NCI-H1417 (cell line): ENCODE measurements at regions not wholly inside any gene's neighbourhood (a gene's known extent, or its start where the extent isn't known, plus 50 kb on each side); places are given as distances from the start of the nearest gene placed in this dataset.
"Not testable (repeated sequence)": the region's sequence is repeated elsewhere in the genome, so short reads cannot be mapped to it uniquely, and the experiment has no call there.

Source experiments
- DNase-seq, 3 experiments: peaks; one replicate each; lab custom pipeline; 2025; lab: John Stamatoyannopoulos, UW

GRCh38 chr20:12113468-12114371, 196.0 kb downstream of the BTBD3 start:
- peak in 1 of 3 experiments; percentile 21 for DNase-seq

- not testable (repeated sequence) for DNase-seq
These were observed 211.4 kb downstream of the BTBD3 start for GRCh38 chr20:12129114-12129513.

GRCh38 chr20:12129532-12129931, 211.8 kb downstream of the BTBD3 start:
- not testable (repeated sequence) for DNase-seq

GRCh38 chr20:12130781-12131180, 213.1 kb downstream of the BTBD3 start:
- no peak for DNase-seq

GRCh38 chr20:12133553-12133952, 215.9 kb downstream of the BTBD3 start:
- DNase-seq, result no peak

GRCh38 chr20:12145951-12146350, 228.3 kb downstream of the BTBD3 start:
- DNase-seq, result not testable (repeated sequence)

GRCh38 chr20:12152996-12153395, 235.3 kb downstream of the BTBD3 start:
- no peak for DNase-seq

- peak in 2 of 3 experiments; percentile 1 to 34 for DNase-seq
These were observed 235.9 kb downstream of the BTBD3 start for GRCh38 chr20:12153628-12154027.

- DNase-seq, result no peak
These were observed 238.6 kb downstream of the BTBD3 start for GRCh38 chr20:12156252-12156651.

GRCh38 chr20:12159261-12159660, 241.6 kb downstream of the BTBD3 start:
- DNase-seq, result no peak

- no peak for DNase-seq
These were observed 244.0 kb downstream of the BTBD3 start for GRCh38 chr20:12161734-12162133.

- no peak for DNase-seq
These were observed 248.5 kb downstream of the BTBD3 start for GRCh38 chr20:12166053-12166717.

- no peak for DNase-seq
These were observed 252.7 kb downstream of the BTBD3 start for GRCh38 chr20:12170406-12170805.

GRCh38 chr20:12171923-12172524, 254.3 kb downstream of the BTBD3 start:
- peak; percentile 26 to 68 (median 66) for DNase-seq

GRCh38 chr20:12173347-12174012, 255.8 kb downstream of the BTBD3 start:
- DNase-seq, result peak; percentile 31 to 92 (median 53)

- DNase-seq, result no peak
These were observed 257.8 kb downstream of the BTBD3 start for GRCh38 chr20:12175538-12175937.

GRCh38 chr20:12177657-12178293, 260.1 kb downstream of the BTBD3 start:
- DNase-seq, result no peak

- peak in 1 of 3 experiments; percentile 60 for DNase-seq
These were observed 262.0 kb downstream of the BTBD3 start for GRCh38 chr20:12179692-12180091.

- peak; percentile 19 to 97 (median 73) for DNase-seq
These were observed 262.5 kb downstream of the BTBD3 start for GRCh38 chr20:12180107-12180661.

- no peak for DNase-seq
These were observed 280.6 kb downstream of the BTBD3 start for GRCh38 chr20:12198281-12198680.

- no peak for DNase-seq
These were observed 282.0 kb downstream of the BTBD3 start for GRCh38 chr20:12199703-12200102.
